ENCODE measurements at regions not wholly inside any gene's neighbourhood (a gene's known extent, or its start where the extent isn't known, plus 50 kb on each side); places are given as distances from the start of the nearest gene placed in this dataset.

DNA sequence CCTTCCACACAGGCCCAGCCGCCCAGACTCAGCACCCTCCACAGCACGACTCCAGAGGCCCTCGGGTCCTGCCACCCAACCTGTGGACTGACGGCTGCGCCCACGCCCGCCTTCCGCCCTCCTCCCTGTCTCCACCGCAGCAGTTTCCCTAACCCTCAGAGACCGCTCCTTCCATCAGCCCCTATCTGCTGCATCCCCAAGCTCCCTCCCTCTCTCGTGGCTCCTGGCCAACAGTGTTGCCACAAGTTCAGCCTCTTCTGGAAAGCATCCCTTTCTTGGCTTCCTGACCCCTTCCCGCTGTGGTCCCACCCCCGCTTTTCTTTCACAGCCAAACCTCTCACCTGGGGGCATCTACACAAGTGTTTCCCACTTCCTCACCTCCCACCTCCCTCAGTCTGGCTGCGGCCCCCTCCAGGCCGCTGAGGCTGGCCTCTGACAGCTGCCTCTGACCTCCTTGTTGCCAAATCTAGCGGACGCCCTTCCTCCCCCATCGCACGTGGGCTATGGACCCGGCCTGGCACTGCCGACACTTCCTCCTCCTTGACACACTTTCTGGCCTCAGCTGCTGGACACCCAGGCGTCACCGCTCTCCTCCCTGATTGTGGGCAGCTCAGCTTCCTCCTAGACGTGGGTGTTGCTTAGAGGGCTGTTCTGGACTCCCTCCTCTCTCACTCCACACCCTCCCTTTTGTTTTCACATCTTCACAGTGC is 168.8 kb upstream of the TLE3 start:
- H3K4me1 Mint-ChIP-seq (ENCODE audit: low read depth, unreplicated experiment) = peaks cover 27% of the 10 kb centered on the region
- peaks cover 12% of the 10 kb centered on the region for H3K27me3 Mint-ChIP-seq (ENCODE audit: unreplicated experiment)

DNA sequence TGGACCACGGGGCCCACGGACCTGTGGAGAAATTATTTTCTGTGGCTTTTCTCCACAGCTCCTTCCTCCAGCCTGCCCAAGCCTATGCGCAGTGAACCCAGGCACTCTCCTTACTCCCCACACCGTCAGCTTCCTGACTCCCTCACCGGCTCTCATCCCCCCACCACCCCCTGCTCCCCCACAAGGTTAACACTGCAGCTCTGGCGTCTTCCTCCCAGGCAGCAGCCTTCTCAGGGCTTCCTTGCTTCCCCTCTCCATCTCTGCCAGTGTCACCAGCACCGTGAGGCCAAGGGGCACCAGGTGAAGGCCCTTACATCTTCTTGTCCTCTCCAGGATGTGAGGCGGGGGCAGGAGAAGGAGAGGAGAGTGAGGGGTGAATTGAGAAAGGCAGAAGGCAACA is 168.3 kb upstream of the TLE3 start:
- Mint-ChIP-seq H3K4me3 (ENCODE audit: unreplicated experiment) (no peak overlapping the region), H3K4me1 (ENCODE audit: low read depth, unreplicated experiment) (peaks cover 27% of the 10 kb centered on the region), H3K27me3 (ENCODE audit: unreplicated experiment) (peaks cover 11% of the 10 kb centered on the region), H3K9me3 (ENCODE audit: unreplicated experiment) (peaks cover 7% of the 10 kb centered on the region), H3K36me3 (ENCODE audit: unreplicated experiment) (no peaks in the 10 kb centered on the region), H3K27ac (ENCODE audit: unreplicated experiment) (peak overlapping the region; percentile 7)
- no peak for DNase-seq
- TF ChIP-seq, protein P1, sequence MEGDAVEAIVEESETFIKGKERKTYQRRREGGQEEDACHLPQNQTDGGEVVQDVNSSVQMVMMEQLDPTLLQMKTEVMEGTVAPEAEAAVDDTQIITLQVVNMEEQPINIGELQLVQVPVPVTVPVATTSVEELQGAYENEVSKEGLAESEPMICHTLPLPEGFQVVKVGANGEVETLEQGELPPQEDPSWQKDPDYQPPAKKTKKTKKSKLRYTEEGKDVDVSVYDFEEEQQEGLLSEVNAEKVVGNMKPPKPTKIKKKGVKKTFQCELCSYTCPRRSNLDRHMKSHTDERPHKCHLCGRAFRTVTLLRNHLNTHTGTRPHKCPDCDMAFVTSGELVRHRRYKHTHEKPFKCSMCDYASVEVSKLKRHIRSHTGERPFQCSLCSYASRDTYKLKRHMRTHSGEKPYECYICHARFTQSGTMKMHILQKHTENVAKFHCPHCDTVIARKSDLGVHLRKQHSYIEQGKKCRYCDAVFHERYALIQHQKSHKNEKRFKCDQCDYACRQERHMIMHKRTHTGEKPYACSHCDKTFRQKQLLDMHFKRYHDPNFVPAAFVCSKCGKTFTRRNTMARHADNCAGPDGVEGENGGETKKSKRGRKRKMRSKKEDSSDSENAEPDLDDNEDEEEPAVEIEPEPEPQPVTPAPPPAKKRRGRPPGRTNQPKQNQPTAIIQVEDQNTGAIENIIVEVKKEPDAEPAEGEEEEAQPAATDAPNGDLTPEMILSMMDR (IDR thresholded peaks at IDR 0.05; ENCODE audit: partially characterized antibody, unreplicated experiment) = no peak

More for the DNA sequence above, 168.8 kb upstream of the TLE3 start:
- no peak overlapping the region for H3K4me3 Mint-ChIP-seq (ENCODE audit: unreplicated experiment)
- peaks cover 7% of the 10 kb centered on the region for H3K9me3 Mint-ChIP-seq (ENCODE audit: unreplicated experiment)
- DNase-seq = no peak
- no peaks in the 10 kb centered on the region for H3K36me3 Mint-ChIP-seq (ENCODE audit: unreplicated experiment)
- TF ChIP-seq, protein P1 (IDR thresholded peaks at IDR 0.05; ENCODE audit: partially characterized antibody, unreplicated experiment) = no peak
- H3K27ac Mint-ChIP-seq (ENCODE audit: unreplicated experiment) = no peak overlapping the region

DNA sequence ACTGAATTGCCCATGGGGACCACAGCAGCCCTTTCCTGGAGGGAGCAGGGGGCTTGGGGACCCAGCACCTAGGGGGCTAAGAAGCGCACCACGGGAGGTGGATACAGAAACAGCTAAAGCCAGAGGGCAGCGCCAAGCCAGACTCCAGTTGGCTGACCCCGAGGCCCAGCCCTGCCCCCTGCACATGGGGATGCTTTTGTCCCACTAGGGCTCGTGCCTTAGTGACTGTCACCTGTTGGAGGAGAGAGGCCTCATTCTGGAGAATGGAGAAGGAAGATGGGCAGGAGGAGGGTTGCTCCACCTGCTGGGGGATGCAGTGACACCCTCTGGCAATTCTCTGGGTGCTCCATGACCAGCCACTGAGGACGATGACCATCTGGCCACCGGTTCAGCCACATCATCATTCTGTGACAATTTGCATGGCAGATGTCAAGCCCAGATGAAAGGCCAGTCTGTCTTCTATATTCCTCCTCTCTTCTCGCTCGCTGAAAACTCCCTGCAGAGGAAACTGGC is 167.8 kb upstream of the TLE3 start:
- TF ChIP-seq, protein P1 (IDR thresholded peaks at IDR 0.05; ENCODE audit: partially characterized antibody, unreplicated experiment) = no peak
- peaks cover 7% of the 10 kb centered on the region for H3K9me3 Mint-ChIP-seq (ENCODE audit: unreplicated experiment)
- peak overlapping the region; percentile 7 for H3K27ac Mint-ChIP-seq (ENCODE audit: unreplicated experiment)
- peaks cover 27% of the 10 kb centered on the region for H3K4me1 Mint-ChIP-seq (ENCODE audit: low read depth, unreplicated experiment)
- H3K27me3 Mint-ChIP-seq (ENCODE audit: unreplicated experiment) = peaks cover 9% of the 10 kb centered on the region
- no peak for DNase-seq
- no peak overlapping the region for H3K4me3 Mint-ChIP-seq (ENCODE audit: unreplicated experiment)
- H3K36me3 Mint-ChIP-seq (ENCODE audit: unreplicated experiment) = no peaks in the 10 kb centered on the region

DNA sequence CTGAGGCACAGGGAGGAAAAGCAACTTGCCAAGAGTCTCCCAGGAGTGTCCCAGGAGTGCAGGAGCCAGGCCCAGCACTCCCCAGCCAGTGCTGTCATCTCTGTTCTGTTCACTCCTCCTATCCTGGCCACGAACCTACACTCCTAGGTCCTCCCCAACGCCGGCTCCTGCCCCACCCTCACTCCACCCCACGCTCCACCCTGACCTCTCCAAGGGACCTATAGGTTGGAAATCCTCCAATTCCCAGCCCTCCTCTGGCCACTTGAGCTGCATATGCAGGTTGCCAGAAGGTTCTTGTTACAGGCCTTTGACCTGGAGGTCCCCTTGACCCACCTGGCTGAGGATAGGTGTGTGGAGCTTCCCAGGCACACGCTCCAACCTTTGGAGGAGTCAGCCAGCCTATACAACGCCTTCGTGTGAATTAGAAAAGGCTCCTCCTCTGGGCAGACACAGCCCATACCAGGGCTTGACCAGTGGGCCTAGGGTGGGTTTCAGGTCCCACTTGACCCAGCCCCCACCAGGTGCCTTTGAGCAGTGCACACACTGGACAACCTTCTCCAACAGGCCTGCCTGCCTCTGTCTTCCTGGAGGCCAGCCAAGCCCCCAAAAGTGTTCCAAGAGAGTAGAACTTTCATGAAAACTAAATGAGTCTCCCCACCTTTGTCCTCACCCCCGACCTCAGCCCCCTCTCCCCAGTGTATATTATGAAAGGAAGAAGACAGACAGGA is 167.2 kb upstream of the TLE3 start:
- H3K4me1 Mint-ChIP-seq (ENCODE audit: low read depth, unreplicated experiment) = peaks cover 33% of the 10 kb centered on the region
- peaks cover 7% of the 10 kb centered on the region for H3K9me3 Mint-ChIP-seq (ENCODE audit: unreplicated experiment)
- no peak overlapping the region for H3K27ac Mint-ChIP-seq (ENCODE audit: unreplicated experiment)
- peaks cover 13% of the 10 kb centered on the region for H3K27me3 Mint-ChIP-seq (ENCODE audit: unreplicated experiment)
- no peak for DNase-seq
- no peaks in the 10 kb centered on the region for H3K36me3 Mint-ChIP-seq (ENCODE audit: unreplicated experiment)
- TF ChIP-seq, protein P1 (IDR thresholded peaks at IDR 0.05; ENCODE audit: partially characterized antibody, unreplicated experiment) = no peak
- no peak overlapping the region for H3K4me3 Mint-ChIP-seq (ENCODE audit: unreplicated experiment)
